ENCODE measurements at regions not wholly inside any gene's neighbourhood (a gene's known extent, or its start where the extent isn't known, plus 50 kb on each side); places are given as distances from the start of the nearest gene placed in this dataset.

DNA sequence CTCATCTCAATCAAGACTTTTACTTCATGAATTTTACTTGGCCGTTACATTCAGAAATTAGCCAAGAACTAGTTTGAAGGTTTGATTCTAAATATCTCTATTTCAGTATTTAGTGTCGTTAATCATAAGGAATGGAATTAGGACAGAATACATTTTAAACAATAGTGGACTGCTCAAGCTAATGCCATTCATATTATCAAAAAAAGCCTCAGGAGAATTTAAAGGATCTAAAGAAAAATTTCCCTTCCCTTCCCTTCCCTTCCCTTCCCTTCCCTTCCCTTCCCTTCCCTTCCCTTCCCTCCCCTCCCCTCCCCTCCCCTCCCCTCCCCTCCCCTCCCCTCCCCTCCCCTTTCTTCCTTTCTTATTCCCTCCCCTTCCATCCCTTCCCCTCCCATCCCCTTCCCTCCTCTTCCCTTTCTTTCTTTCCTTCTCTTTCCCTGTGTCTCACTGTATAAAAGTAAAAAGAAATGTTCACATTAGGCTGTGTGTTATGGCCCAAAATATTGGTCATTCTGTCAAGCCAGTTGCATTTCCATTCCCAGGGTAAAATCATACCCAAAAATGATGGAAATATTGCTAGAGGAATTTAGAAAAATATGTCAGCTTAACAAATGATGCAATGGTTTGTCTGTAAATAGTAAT lies 717.8 kb downstream of the LUZP2 start:
- TF ChIP-seq, protein P1, sequence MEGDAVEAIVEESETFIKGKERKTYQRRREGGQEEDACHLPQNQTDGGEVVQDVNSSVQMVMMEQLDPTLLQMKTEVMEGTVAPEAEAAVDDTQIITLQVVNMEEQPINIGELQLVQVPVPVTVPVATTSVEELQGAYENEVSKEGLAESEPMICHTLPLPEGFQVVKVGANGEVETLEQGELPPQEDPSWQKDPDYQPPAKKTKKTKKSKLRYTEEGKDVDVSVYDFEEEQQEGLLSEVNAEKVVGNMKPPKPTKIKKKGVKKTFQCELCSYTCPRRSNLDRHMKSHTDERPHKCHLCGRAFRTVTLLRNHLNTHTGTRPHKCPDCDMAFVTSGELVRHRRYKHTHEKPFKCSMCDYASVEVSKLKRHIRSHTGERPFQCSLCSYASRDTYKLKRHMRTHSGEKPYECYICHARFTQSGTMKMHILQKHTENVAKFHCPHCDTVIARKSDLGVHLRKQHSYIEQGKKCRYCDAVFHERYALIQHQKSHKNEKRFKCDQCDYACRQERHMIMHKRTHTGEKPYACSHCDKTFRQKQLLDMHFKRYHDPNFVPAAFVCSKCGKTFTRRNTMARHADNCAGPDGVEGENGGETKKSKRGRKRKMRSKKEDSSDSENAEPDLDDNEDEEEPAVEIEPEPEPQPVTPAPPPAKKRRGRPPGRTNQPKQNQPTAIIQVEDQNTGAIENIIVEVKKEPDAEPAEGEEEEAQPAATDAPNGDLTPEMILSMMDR (IDR thresholded peaks at IDR 0.05): no peak
- TF ChIP-seq POLR2A (IDR thresholded peaks at IDR 0.05): no peak

All from adrenal gland (tissue), 5 donors.